G401 (cell line): ENCODE measurements at regions not wholly inside any gene's neighbourhood (a gene's known extent, or its start where the extent isn't known, plus 50 kb on each side); places are given as distances from the start of the nearest gene placed in this dataset.

ENCODE experiments used
- DNase-seq: peaks from one replicate; pipeline ENCODE4 v3.0.0-alpha.2; 2015; ENCODE audit warnings: low spot score
- in situ Hi-C: cut with HindIII; loops from 2 replicates; pipeline ENCODE4 v1.10.0; 2016; ENCODE audit warnings: low sequenced_read_pairs, mixed read lengths

DNA sequence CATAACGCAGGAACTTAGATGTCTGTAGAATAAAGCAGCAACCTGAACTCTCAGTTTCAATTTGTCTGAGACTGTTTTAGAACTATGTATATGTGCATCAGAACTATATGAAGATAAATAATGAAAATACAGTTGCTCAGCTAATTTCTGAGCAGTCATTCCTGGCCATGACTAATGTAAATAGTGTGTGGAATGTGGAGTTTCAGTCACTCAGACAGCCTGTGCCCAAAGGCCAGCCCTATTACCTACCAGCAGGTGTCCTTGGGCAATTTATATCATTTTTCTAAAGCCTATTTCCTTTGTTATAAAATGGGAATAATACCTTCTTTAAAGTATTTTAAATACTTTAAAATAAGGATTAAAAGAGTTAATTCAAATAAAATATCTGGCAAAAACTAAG, 56.0 kb upstream of the RELL1 start:
- no peak for DNase-seq
- in situ Hi-C loops = no loop called here

DNA sequence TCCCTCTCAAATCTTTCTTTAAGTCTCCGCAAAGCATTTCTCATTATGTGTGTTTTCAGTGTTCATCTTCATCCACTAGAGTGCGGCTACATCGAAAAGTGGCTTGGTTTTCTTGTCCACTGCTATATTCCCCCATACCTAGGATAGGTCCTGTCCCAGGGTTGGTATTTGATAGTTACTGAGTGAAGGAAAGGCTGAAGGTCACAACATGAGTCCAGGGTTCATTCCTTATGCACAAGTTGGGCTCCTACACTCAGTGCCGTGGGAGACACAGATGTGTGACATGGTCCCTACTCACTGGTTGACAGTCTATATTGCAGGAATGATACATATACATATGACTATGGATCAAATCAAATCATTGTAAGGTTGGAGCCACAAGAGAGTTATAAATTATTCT, 55.4 kb upstream of the RELL1 start:
- no peak for DNase-seq
- in situ Hi-C loops = no loop called here

DNA sequence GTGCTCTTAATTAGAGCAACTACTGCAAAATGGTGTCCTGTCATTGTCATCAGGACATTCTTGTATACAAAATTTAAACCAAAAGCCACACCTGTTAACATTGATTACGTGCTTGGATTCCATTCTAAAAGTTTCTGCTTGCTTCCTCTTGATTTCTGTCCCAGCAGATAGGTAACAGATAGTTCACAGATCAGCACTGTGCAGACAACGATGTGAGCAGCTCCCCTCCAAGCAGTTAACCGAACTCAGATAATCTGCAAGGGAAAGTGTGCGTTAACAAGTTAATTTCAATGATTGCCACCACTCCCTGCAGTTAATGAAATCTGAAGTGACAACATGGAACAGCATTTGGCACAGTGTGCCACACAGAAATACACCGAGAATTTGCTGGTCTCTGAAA, 54.4 kb upstream of the RELL1 start:
- in situ Hi-C loops = no loop called here
- DNase-seq = no peak

DNA sequence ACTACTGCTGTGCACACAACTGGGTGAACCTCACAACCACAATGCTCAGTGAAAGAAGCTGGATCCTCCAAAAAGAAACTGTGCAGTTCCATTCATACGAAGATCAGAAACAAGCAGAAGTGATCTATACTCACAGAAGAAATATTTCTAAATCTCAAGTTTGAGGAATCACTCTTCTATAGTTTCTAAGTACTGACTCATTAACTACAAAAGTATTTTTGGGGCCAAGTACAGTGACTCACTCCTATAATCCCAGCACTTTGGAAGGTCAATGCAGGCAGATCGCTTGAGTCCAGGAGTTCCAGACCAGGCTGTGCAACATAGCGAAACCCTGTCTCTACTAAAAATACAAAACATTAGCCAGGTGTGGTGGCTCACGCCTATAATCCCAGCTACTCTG, 51.3 kb upstream of the RELL1 start:
- in situ Hi-C loops = no loop called here
- DNase-seq = no peak
